ENCODE measurements at regions not wholly inside any gene's neighbourhood (a gene's known extent, or its start where the extent isn't known, plus 50 kb on each side); places are given as distances from the start of the nearest gene placed in this dataset.

DNA sequence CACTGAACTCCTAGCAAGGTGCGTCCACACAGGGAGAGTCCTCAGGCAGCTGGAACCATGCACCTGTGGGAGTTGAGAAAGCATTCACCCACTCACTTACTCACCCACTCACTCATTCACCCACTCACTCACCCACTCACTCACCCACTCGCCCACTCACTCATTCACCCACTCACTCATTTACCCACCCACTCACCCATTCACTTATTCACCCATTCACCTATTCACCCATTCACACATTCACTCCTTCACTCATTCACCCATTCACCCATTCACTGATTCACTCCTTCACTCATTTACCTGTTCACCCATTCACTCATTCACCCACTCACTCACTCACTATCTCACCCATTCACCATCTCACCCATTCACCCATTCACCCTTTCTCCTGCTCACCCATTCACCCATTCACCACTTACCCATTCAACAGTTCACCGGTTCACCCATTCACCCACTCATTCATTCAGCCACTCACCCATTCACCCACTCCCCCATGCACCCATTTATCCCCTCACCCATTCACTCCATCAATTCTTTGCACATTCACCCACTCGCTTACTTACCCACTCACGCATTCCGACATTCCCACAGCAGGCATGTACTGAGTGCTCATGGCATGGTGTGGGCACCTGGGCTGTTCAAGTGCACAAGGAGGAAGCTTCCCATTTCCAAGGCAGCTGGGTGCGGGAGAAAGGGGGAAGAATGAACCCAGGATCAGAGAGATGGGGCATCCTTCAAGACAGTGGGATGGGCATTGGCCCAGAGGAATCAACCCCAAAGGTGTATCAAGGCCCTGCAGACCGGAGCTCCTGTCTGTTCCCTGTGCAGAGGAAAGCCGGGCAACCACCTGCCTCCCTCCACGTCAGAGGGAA, 135.2 kb upstream of the C14orf180 start:
- DNase-seq = no peak

DNA sequence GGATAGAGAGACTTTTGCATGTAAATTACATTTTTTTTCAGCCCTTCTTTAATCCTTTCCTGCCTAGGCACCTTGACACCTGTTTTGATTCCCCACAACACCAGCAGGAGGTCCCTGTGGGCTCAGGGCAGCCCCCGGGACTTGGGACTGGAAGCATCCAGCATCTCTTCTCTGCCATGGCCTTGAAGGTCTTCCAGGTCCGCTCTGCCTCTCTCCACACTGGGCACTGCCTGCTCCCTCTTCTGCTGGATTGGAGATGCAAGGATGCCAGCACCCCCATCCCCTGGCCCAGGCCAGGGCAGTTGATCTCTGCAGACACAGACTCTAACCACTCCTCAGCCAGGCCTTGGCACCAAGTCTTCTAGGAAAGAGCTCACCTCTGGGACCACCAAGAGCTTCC, 134.5 kb upstream of the C14orf180 start:
- DNase-seq = no peak

- no peak for DNase-seq
These were observed 133.7 kb upstream of the C14orf180 start for GRCh38 chr14:104445832-104446381.

DNA sequence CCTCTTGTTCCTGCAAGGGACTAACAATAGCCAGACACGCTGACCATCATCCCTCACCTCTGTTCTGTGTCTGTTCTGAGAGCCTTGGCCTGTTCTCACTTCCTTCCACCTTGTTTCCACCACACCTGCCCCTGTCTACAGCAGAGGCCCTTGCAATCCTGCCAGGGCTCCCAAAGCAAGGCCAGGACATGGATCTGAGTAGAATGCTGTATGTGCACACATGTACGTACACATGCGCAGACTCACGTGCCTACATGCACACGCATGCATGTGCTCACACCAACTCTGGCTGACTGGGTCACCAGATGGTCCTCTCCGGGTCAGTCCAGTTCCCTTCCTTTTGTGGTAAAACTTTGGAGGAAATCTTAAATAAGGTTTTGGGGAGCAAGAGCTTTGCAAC, 133.0 kb upstream of the C14orf180 start:
- DNase-seq = no peak

DNA sequence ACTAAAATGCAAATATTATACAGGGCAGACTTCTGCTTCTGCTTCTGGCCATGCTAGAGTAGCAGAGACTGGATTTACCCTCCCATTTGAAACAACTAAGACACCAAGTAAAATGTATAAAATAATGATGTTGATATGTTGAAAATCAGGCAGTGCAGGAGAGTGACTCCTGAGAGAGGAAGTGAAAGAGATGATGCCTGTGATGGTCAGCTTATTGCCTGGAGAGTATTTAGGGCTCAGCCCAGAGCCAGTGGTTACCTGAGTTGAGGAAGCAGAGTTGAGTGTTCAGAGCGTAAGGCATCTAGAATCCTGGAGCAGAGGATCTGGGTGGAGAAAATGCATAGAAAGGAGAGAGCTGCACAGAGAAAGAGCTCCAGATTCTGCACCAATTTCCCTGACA, 131.8 kb upstream of the C14orf180 start:
- DNase-seq = no peak

GRCh38 chr14:104448321-104448720, 131.2 kb upstream of the C14orf180 start:
- DNase-seq = no peak

- no peak for DNase-seq
These were observed 130.8 kb upstream of the C14orf180 start for GRCh38 chr14:104448721-104449120.

DNA sequence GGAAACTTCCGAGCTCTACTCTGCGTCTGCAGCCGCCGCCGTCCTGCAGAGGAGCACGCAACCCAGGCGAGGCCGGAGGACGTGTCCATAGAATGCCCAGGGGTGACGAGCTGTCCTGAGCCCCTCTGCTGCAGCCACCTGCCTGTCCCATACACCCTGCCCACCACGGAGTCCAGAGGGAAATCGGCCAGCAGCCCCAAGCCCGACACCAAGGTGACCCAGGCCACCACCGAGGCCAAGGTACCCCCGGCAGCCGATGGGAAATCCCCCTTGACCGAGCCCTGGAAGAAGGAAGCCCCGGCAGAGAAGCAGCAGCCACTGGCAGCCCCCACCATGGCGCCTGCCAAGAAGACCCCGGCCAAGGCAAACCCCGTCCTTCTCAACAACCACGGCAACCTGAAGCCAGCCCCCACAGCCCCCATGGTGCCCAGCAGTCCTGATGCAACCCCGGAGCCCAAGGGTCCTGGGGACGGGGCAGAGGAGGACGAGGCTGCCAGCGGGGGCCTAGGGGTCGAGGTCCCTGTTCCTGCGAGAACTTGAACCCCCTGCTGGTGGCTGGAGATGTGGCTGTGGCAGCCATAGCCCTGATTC, 128.7 kb upstream of the C14orf180 start:
- no peak for DNase-seq

- DNase-seq = no peak
These were observed 128.1 kb upstream of the C14orf180 start for GRCh38 chr14:104451474-104451873.

- DNase-seq = no peak
These were observed 120.7 kb upstream of the C14orf180 start for GRCh38 chr14:104458845-104459244.

DNA sequence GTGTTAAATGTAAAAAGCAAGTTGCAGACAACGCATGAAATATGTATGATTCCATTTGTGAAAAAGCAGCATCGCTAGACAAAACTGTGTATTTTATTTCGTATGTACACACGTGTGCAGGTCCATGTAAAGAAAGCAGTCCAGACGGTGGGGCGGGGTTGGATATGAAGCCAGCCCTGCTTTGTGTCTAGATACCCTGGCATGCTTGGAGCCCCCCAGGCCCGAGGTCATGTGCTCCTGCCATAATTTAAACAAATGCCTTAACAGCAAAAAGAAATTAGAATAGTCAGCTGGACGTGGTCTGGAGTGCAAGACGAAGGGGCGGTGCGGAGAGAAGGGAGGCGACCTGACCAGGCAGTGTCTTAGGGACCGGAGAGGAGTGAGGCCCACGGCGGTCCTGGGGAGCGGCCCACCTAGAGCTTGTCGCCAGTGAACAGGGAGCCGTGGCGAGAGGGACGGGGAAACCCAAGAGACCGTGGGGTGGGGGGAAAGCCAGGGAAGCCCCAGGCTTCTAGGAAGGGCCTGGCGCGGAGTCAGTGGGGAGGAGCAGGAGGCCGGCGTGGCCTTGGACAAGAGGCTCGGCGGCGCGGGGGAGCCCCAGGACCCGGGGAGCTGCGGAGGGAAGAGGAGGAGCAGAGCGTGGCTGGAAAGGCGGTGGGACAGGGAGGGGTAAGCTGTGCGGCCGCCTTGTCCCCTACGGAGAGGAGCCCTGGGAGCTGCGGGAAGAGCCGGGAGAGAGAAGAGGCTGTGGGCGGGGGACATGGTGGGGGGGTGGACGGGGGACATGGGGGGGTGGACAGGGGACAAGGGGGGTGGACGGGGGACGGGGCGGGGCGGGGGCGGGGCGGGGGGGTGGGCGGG, 118.5 kb upstream of the C14orf180 start:
- DNase-seq = no peak

DNA sequence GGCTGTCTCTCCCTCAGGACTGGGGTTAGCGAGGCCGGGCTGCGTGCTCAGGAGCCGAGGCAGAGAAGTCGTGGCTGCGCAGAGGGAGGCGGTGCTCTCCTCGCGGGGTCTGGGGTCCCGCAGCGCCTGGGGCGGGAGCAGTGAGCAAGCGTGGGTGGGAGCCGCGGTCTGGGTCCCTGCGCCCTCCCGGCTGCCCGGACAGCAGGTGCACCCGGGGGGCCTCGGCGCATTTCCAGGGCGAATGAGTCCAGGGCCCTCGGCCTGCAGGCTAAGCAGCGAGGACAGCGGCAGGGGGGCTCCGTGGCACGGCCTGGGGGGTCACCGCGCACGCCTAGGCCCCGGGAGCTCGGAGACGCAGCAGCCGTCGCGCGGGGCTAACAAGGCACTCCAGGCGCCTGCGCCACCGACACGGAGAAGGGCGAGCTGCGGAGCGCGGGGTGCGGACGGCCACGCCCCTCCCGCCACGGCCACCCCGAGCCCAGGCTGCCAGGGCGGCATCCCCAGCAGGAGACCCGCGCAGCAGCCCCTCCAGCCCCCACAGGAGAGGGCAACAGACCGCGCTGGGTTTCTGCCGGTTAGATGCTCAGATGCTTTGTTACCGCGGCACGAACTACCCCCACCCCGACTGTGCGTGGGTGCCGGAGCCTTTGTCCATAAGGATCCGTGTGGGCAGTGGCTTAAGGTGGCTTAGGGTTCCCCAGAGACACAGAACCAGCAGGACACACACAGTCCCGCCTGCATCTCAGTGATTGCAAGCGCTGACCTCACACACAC, 117.7 kb upstream of the C14orf180 start:
- DNase-seq = no peak

- DNase-seq = no peak
These were observed 116.6 kb upstream of the C14orf180 start for GRCh38 chr14:104462651-104463630.

- DNase-seq = no peak
These were observed 114.7 kb upstream of the C14orf180 start for GRCh38 chr14:104464907-104465306.

- no peak for DNase-seq
These were observed 113.8 kb upstream of the C14orf180 start for GRCh38 chr14:104465482-104466390.

GRCh38 chr14:104467236-104467635, 112.3 kb upstream of the C14orf180 start:
- no peak for DNase-seq

GRCh38 chr14:104467641-104468040, 111.9 kb upstream of the C14orf180 start:
- DNase-seq = no peak

DNA sequence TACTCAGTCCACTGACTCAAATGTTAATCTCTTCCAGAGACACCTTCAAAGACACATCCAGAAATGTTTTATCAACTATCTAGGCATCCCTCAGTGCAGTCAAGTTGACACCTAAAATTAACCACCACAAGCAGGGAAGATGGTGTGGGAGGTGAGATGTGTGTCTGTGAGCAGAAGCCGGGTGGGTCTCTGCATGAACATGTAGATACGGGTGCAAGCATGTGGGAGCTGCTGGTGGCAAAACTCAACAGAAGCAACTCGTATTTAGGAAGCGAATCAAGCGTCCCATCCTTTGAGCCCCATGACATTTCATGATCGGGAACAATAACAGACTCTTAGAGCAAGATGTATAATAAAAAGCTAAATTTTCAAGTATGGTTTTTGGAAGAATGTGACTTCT, 110.0 kb upstream of the C14orf180 start:
- DNase-seq = no peak

DNA sequence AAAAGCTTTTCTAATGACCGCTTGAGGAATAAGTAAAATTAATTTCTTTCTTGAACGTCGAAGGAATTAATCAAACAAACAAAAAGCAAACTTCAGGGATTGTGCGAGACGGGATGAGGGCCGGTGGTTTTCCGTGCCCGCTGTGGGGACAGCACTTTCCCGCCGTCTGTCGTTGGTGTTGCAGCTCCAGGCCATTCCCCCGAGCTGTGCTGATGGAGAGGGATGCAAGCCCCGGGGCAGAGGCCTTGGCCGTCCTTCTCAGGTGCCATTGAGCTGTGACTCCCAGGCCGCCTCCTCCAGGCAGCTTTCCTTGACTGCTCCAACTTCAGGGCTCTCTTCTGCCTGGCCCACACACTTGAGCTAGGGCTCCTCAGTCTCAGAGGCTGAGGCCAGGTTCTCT, 109.0 kb upstream of the C14orf180 start:
- no peak for DNase-seq

DNA sequence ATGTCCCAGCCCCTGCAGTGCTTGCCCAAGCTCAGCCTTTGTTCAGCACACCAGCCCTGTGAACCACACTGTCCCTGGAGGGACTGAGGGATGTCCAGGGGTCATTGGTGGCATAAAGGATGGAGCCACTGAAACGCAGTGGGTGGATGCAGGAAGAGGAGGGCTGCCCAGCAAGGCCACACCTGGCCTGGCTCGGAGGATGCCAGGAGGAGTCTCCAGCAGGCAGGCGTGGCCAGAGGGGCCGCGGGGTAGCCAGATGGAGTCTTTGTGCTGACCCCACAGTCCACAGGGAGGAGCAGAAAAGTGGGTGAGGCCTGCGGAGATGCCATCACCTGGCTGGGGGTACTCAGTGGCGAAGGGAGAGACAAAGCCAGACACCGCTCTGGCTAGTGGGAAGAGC, 108.5 kb upstream of the C14orf180 start:
- DNase-seq = no peak

All from NCI-H446 treated with DMSO at 0.1 percent for 48 hours (cell line).